CD4-positive, alpha-beta T cell (primary cell): ENCODE measurements at regions not wholly inside any gene's neighbourhood (a gene's known extent, or its start where the extent isn't known, plus 50 kb on each side); places are given as distances from the start of the nearest gene placed in this dataset.

Experiments
- ATAC-seq: fragments of 200-7000 bp; cut with Tn5 transposase; one replicate; pipeline ENCODE4 v1.10.0; 2022; ENCODE audit warnings: mild to moderate bottlenecking; ENCODE audit not compliant: poor library complexity
- CTCF ChIA-PET: fragments of 350-600 bp; sonication (Branson Sonifier 250); formaldehyde crosslinking; loops from one replicate; lab custom pipeline; 2021; ENCODE audit warnings: antibody characterized with exemption, inconsistent platforms; lab: Charles Lee
- POLR2A ChIA-PET: fragments of 350-600 bp; sonication (Branson Sonifier 250); formaldehyde crosslinking; loops from one replicate; lab custom pipeline; 2021; ENCODE audit warnings: antibody characterized with exemption, inconsistent platforms; lab: Charles Lee
- DNase-seq, 14 experiments: peaks; one replicate each; pipeline ENCODE4 v3.0.0-alpha.2; 2013 to 2020; ENCODE audit warnings: mixed read lengths in 2 of 14
- H3K27ac ChIP-seq, 2 donors: one replicate each; pipeline versions ENCODE4 v1.5.1 to v1.7.0; 2013; ENCODE audit warnings: low read length in 2 of 2, low read depth in 1 of 2, mild to moderate bottlenecking in 1 of 2
- H3K27me3 ChIP-seq, 2 experiments: 1 replicate in 1 of 2; 2 replicates in 1 of 2; pipeline versions ENCODE4 v1.6.1 to v1.7.0; 2013; ENCODE audit warnings: low read length in 2 of 2, control low read depth in 1 of 2, mild to moderate bottlenecking in 1 of 2, moderate library complexity in 1 of 2; ENCODE audit not compliant: insufficient read depth in 2 of 2, control insufficient read depth in 1 of 2
- H3K36me3 ChIP-seq: one replicate; pipeline ENCODE4 v1.6.1; 2013; ENCODE audit warnings: low read length, control low read depth; ENCODE audit not compliant: insufficient read depth
- H3K4me1 ChIP-seq: one replicate; pipeline ENCODE4 v1.6.1; 2013; ENCODE audit warnings: low read length, control low read depth; ENCODE audit not compliant: insufficient read depth
- H3K4me3 ChIP-seq: one replicate; pipeline ENCODE4 v1.5.1; 2013; ENCODE audit warnings: mild to moderate bottlenecking, low read length, moderate library complexity
- H3K9me3 ChIP-seq, 2 experiments: 1 replicate in 1 of 2; 2 replicates in 1 of 2; pipeline versions ENCODE4 v1.6.1 to v1.7.0; 2013; ENCODE audit warnings: low read length in 2 of 2, mild to moderate bottlenecking in 2 of 2, control low read depth in 1 of 2, moderate library complexity in 1 of 2; ENCODE audit not compliant: control insufficient read depth in 1 of 2, insufficient read depth in 1 of 2
- H3K27ac Mint-ChIP-seq: one replicate; pipeline ENCODE4 v1.8.0; 2020; ENCODE audit warnings: mixed read lengths
- H3K27me3 Mint-ChIP-seq: one replicate; pipeline ENCODE4 v1.8.0; 2021; ENCODE audit warnings: mixed read lengths
- H3K36me3 Mint-ChIP-seq: one replicate; pipeline ENCODE4 v1.8.0; 2021; ENCODE audit warnings: low read depth, mixed read lengths
- H3K4me1 Mint-ChIP-seq: one replicate; pipeline ENCODE4 v1.8.0; 2021; ENCODE audit warnings: low read depth, mixed read lengths
- H3K4me3 Mint-ChIP-seq: one replicate; pipeline ENCODE4 v1.8.0; 2020; ENCODE audit warnings: mild to moderate bottlenecking, mixed read lengths
- H3K9me3 Mint-ChIP-seq: one replicate; pipeline ENCODE4 v1.8.0; 2020; ENCODE audit warnings: mixed read lengths
- CTCF ChIP-seq: fragments of 200-600 bp; IDR thresholded peaks from one replicate; pipeline ENCODE4 v1.8.0; 2022; ENCODE audit warnings: antibody characterized with exemption, mild to moderate bottlenecking
- intact Hi-C, 2 experiments: fragments of 100-400 bp; cut with DNase I in 1 of 2; cut with micrococcal nuclease in 1 of 2; formaldehyde crosslinking; loops; one replicate each; pipeline versions ENCODE4 v1.15.1 to v1.9.0; 2023 to 2025; cut with DNase I, micrococcal nuclease

DNA sequence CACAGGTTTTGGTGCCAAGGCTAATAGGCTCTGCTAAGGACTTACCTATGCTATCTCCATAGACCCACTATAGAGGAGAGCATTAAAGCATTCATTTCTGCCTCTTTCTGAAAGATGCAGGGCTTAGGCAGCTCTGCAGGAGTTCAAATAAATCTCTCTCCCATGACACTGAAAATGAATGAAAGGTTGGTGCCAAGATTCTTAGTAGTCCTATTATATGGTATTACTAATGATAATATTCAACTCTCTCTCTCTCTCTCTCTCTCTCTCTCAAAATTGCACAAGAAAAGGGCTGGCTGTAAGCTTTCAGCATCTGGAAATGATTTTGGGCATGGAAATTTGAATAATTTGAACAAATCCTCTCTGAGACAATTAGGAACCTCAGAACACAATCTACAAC lies 433.7 kb downstream of the MBD2 start:
- Mint-ChIP-seq H3K9me3 (no peaks in the 10 kb centered on the region), H3K4me1 (no peaks in the 10 kb centered on the region), H3K4me3 (no peak overlapping the region), H3K27me3 (no peaks in the 10 kb centered on the region), H3K36me3 (no peaks in the 10 kb centered on the region), H3K27ac (no peak overlapping the region)
- intact Hi-C loops, result no loop called here
- CTCF ChIA-PET, result no interaction called here
- Histone ChIP-seq H3K27ac (no peak overlapping the region), H3K27me3 (no peaks in the 10 kb centered on the region), H3K4me3 (no peak overlapping the region), H3K9me3 (no peaks in the 10 kb centered on the region), H3K36me3 (no peaks in the 10 kb centered on the region), H3K4me1 (no peaks in the 10 kb centered on the region)
- POLR2A ChIA-PET, result no interaction called here
- no peak for ATAC-seq
- DNase-seq, result no peak
- no peak for TF ChIP-seq CTCF

DNA sequence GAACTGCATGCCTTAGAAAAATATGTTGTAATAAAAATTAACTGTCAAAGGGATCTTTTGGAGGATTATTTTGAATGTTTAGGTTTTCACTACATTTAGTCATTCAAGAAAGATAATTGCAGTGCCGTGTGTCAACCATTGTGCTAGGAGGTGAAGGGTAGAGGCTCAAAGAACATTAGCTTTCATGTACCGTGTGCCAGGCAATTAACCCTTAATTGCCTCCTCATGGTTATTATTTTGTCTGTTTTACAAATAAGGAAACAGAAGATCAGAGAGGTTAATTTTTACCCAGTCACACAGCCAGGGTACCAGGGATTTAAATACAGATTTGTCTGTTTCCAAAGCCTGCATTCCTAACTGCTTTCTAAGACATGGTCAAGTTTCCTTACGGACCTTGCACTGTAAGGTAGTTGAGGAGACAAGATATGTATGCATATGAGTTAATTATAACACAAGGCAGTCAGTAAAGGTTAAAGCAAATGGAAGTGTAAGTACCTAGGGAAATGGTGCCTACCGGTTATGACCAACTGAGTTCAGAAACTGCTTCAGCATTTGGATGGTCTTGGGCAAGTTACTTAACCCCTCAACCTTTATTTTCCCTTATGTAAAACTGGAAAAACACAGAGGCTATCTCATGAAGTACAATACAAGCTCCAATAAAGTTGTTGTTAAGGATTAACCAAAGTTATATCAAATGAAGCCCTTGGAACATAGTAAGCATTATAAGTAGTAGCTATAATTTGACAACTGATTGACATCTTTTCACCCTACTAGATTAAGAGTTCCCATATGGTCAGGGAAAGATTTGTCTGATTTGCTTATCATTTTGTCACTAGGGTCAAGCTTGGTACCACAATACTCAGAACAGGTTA lies 434.9 kb downstream of the MBD2 start:
- Histone ChIP-seq H3K4me1 (no peaks in the 10 kb centered on the region), H3K27ac (no peak overlapping the region), H3K4me3 (no peak overlapping the region), H3K27me3 (no peaks in the 10 kb centered on the region), H3K36me3 (no peaks in the 10 kb centered on the region), H3K9me3 (no peaks in the 10 kb centered on the region)
- CTCF ChIA-PET, result no interaction called here
- no peaks in the 10 kb centered on the region for H3K4me1 Mint-ChIP-seq
- H3K9me3 Mint-ChIP-seq, result no peaks in the 10 kb centered on the region
- no peak overlapping the region for H3K27ac Mint-ChIP-seq
- intact Hi-C loops, result no loop called here
- no peak for ATAC-seq
- no peak for DNase-seq
- no peak for TF ChIP-seq CTCF
- no peaks in the 10 kb centered on the region for H3K36me3 Mint-ChIP-seq
- H3K4me3 Mint-ChIP-seq, result no peak overlapping the region
- H3K27me3 Mint-ChIP-seq, result no peaks in the 10 kb centered on the region
- POLR2A ChIA-PET, result no interaction called here

GRCh38 chr18:53785811-53786210 lies 438.7 kb downstream of the MBD2 start:
- H3K4me3 ChIP-seq, result no peak overlapping the region
- H3K27ac ChIP-seq, result no peak overlapping the region
- CTCF ChIA-PET, result no interaction called here
- intact Hi-C loops, result no loop called here
- no peaks in the 10 kb centered on the region for H3K4me1 ChIP-seq
- H3K27ac Mint-ChIP-seq, result no peak overlapping the region
- ATAC-seq, result no peak
- H3K4me1 Mint-ChIP-seq, result no peaks in the 10 kb centered on the region
- no peak overlapping the region for H3K4me3 Mint-ChIP-seq
- H3K27me3 Mint-ChIP-seq, result no peaks in the 10 kb centered on the region
- no peaks in the 10 kb centered on the region for H3K27me3 ChIP-seq
- no peaks in the 10 kb centered on the region for H3K36me3 ChIP-seq
- no peaks in the 10 kb centered on the region for H3K9me3 Mint-ChIP-seq
- H3K9me3 ChIP-seq, result no peaks in the 10 kb centered on the region
- H3K36me3 Mint-ChIP-seq, result no peaks in the 10 kb centered on the region
- no peak for DNase-seq
- no peak for TF ChIP-seq CTCF
- POLR2A ChIA-PET, result interaction anchor here (0.7 kb wide), 1 partner anchor 514 kb away, joined by 3 read pairs; no protein-coding TSS in a partner anchor
